ENCODE measurements at regions not wholly inside any gene's neighbourhood (a gene's known extent, or its start where the extent isn't known, plus 50 kb on each side); places are given as distances from the start of the nearest gene placed in this dataset.

DNA sequence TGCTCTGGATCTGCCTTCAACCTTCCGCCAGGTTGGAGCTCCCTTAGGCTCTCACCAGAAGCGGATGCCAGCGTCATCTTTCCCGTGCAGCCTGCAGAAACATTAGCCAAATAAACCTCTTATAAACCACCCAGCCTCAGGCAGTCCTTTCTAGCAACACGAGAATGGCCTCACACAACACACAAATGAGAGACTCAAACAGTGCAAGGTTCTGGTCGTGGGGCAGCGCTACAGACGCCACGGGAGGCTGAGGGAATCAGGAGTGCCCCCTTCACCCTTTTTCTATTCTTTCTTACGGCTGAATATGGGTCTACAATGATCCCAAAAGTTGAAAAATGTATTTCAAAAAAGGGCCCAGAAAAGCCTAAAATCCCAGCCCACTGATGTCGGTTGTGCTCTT lies 96.4 kb downstream of the FOXL3 start:
- DNase-seq (ENCODE audit: low read depth), result no peak

DNA sequence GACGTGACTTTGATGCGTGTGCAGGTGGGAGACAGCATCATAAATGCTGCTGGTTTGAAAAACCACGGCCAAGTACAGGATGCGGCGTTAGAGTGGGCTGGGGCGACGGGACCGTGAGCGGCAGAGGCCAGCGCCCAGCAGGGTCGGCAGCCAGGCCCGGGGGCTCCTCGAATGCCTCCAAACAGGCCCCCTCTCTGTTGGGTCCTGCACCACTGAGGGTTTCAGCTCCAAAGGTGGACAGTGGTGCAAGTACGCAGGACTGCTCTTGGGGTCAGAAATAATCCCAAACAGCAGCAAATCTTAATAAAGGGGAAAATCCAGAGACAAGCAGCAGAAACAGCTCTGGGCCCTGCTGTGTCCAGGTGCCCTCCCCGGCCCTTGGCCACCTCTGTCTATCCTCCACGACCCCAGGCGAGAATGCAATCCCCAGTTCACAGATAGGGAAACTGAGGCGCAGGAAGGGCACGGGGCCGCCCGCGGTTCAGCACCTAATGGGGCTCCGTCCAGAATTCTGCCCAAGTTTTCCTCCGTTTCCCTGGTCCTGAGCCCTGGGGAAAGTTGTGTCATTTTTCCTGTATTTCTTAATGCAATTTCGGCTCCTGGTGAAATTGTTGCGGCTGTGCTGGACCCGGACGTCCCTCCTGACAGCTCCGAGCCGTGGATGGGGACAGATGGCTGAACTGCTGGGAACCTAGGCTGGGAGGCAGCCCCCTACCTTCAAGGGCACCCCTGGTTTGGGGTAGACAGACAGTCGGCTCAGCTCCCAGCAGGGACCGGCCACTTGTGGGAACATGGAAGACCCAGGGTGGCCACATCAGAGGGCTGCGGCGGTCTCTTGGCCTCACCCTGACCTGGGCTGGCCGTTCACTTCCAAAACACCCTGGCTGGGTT lies 97.4 kb downstream of the FOXL3 start:
- no peak for DNase-seq (ENCODE audit: low read depth)

DNA sequence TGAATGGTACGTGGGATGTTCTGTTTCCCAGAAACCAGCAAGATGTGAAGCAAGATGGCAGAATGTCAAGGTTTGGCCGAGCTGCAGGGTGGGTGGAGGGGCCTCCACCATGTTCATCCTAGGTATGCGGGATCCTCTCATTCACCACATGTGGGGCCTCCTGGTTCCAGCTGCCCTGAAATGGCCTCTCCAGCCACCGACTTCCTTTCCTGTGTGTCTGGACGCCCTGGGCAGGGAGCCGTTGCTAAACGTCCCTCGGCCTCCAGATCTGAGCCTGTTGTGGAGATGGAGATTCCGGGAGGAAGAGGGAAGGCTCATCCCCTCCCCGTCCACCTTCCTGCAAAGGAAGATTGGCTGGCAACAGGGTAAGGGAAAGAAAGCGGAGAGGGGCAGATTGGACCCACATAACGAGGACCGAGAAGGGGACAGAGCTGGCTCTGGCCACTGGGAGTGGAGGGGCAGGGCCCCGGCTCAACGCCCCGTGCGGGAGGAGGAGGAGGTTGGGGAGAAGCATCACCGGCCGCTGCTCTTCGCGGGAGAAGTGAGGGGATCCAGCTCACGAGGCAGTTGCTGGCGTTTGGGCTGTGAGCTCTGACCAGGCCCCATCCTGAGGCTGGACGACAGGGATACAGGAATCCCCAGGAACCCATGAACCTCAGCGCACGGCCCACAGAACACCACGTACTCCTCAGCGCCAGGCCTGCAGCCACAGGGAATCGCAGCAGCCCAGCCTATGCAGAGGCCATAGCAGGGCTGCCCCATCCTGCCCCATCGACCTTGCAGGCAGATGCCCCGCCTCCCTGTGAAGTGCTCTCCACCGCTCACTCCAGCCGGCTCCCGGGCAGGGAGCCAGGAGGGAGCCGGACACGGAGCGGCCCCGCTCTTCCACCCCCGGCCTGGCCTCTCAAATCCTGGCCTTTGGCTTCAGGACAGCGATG lies 98.3 kb downstream of the FOXL3 start:
- DNase-seq (ENCODE audit: low read depth), result no peak

DNA sequence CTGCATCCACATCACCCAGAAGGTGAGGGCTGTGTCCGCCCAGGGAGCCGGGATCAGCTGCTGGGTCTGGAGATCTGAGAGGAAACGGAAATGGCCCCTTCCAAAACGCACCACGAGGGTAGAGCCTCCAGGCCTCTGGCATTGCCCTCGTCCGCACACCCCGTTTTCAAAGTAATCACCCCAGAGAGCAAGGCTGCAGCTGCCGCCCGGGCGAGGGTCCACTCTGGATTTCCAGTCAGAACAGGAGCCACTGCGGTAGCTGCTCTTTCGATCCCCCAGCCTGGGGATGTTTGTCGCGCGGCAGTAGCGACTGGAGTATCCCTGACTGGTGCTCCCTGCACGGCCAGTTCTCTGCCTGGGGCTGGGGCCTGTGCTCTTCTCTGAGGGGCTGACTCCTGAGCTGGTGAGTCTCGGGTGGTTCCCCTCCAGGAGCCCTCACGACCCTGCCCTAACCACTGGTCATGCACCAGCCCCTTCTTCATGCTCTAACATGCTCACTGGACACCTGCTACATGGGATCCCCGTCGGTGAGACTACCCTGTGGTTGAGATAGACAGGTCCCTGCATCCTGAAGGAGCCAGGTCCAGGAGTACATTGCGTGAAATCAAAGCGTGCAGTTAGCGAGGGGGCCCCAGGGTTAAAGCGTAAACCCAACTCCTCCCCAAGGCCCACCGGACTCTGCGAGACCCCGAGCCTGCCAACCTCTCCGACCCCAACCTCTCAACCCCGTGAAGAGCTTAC lies 99.2 kb downstream of the FOXL3 start:
- no peak for DNase-seq (ENCODE audit: low read depth)

DNA sequence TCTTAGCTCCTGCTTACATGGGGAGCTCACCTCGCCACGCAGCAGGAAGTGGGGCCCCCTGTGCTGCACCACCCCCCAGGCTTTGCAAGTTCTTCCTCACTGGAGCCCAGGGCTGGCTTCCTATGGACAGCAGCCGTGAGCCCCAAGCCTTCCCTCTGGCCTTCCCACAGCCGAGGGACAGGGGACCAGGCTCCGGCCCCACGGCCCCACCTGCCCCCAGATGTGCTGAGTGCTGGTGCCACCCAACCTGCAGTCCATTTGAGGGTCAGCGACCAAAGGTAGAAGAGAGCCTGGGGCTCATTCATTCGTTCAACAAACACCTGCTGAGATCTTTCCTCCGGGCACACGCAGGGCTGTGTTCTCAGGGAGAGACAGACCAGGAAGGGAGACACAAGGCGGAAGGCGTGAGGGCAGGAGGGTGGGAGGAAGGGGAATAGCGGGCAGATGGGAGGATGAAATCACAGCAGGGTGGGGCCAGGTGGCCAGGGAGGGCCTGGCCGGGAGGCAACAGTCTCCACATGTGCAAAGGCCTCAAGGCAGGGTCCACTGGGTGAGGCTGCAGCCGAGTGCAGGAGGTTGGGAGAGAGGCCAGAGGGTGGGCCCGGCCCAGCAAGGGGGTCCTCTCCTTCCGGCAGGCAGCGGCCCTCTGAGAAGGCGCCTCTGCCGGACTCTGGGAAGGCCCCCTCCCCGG lies 100.1 kb downstream of the FOXL3 start:
- DNase-seq (ENCODE audit: low read depth), result no peak

DNA sequence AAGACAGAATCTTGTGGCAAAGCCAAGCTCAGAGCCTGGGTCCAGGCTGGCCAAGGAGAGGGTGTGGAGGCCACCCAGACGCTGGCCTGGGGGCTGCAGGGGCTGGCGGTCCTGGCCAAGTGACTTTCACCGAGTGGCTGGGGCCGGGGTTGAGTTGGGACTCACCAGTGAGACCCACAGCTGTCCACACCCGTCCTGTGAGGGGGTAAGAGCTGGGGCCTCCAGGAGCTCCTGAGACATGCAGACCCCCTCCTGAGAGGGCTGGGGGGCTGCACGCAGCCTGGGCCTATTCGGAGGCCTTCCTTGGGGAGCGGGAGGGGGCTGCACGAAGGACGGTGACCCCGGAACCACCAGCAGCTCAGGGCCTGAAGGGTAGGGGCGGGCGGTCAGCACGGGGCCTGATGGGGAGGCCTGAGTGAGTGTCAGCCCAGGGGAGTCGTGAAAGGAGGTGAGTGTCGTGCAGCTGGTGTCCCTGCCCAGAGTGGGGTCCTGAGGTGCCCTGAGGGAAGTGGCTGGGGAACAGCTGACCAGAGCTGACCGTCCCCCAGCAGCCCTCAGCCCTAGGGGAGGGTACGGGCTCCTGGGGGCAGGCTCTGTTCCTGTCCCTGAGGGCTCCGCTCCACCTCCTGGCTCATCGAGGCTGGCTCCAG lies 100.9 kb downstream of the FOXL3 start:
- DNase-seq (ENCODE audit: low read depth), result no peak

DNA sequence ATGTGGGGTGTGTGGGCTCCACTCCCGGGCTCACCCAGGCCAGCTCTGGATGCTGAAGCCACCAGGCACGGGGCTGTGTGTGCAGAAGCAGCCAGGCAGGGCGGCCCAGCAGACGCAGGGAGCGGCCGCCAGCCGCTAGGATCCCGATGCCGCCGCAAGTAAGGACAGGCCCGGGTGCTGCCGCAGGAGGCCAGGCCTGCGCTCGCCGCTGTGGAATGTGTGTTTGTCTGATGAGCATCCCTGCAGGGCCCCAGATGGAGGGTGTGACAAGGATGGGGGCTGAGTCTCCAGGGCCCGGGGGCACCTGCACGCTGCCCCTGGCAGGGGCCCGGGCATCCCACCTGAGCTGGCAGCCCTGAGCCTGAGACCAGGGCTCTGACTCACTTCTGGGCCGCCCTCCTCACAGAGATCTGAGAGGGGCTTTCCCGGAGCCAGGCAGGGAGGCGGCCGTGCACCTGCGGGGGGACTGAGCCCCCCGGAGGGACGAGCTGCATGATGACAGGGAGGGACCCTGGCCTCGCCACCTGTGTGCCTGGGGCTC lies 101.5 kb downstream of the FOXL3 start:
- no peak for DNase-seq (ENCODE audit: low read depth)

DNA sequence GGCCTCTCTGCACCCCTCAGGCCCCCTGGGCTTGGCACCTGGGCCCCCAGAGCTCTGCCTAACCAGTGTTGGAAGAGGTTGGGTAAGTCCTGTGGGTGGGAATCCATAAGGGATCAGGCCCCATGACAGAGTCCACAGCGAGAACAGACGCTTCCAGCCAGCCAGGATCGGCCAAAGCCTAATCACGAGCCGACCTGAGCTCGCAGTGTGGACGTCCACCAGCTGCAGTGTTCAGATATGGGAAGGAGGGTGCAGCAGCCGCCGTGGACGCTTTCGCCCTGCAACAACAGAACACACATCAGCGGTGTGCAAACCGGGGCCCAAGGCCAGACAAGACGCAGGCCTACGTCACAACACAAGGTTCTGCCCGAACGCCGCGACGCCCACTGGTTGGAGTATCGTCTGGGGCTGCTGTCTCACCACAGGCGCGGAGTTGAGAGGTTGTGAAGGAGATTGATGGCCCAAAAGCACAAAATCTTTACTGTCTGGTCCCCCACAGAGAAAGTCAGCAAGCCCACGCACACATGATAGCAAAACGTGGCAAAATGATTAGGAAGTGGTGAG lies 102.1 kb downstream of the FOXL3 start:
- DNase-seq (ENCODE audit: low read depth), result no peak

DNA sequence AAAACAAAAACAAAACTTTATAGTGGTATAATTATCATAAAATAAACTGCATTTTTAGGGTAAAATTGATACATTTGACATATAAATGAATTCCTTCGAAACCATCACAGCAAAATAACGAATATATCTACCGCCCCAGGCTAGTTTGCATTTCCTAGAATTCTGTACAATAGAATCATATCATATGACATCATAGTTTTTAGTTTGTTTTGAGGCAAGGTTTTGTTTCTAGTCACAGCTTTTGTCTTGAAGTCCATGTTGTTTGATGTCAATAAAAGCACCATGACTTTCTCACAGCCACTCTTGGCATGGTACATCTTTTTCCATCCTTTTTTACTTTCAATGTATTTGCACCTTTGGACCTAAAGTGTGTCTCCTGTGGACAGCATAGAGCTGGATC lies 102.9 kb downstream of the FOXL3 start:
- no peak for DNase-seq (ENCODE audit: low read depth)

DNA sequence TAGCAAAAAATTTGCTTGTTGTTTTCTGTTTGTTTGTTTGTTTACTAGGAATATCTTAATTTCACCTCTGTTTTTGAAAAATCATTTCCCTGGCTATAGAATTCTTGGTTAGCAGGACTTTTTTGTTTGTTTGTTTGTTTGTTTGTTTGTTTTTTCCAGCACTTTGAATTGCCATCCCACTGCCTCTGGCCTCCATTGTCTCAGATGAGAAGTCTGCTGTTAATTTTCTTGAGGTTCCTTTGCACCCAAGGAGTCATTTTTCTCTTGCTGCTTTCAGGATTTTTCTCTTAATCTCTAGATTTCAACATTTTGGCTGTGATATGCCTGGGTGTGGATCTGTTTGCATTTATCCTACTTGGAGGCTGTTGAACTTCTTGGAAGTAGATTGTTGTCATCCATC lies 105.7 kb downstream of the FOXL3 start:
- no peak for DNase-seq (ENCODE audit: low read depth)

DNA sequence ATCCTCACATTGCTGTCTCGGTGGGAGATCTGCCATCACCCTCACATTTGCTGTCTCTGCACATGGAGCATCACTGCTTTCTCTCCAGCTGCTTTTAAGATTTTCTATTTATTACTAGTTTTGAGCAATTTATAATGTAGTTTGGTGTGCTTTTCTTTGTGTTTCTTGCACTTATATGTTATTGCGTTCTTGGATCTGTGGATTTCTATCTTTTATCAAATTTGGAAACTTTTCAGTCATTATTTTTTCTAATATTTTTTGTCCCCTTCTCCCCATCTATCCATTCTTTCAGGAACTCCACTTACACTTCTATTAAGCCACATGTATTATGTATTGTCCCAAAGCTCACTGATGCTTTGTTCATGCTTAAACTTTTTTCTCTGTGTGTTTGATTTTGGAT lies 108.9 kb downstream of the FOXL3 start:
- no peak for DNase-seq (ENCODE audit: low read depth)

DNA sequence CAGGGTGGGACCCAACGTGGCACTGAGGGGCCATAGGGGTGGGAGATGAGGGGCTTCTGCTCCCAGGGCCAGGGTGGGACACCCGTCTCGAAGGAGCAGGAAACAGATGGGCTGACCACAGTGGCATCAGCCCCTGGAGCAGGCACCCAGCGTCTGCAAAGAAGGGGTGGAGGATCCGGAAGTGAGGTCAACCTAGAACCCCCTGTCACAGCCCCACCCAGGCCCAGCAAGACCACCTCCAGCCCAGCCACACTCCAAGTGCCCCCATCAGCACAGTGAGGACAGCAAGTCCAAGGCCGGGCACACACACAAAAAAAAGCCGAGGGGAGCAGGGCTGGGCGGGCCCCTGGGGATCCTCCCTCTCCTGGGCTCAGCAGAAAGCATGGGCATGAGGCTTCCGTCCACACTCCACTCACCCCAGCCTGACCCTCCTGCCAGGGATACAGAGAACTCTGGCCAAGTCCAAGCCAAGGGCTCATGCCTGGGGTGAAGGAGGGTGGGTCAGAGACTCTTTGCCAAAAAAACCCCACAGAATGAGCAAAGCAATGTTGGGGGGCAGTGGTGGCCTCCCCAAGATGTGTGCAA lies 111.0 kb downstream of the FOXL3 start:
- no peak for DNase-seq (ENCODE audit: low read depth)

DNA sequence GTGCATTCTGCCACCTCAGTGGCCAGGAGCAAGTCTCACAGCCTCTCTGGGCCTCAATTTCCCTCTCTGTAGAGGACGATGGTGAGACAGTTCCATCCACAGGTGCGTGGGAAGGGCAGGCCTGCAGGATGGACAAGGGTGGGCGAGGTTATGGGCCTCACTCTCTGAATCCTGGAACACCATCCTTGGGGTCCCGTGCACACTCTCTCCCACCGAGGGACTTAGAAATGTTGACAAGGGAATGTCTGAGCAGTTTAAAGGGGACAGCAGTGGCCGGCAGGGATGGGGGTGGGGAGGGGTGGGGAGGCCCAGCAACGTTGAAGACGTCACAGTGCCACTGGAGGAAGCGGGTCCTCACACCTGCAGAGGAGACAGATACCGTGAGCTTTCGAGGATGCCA lies 111.5 kb downstream of the FOXL3 start:
- no peak for DNase-seq (ENCODE audit: low read depth)

DNA sequence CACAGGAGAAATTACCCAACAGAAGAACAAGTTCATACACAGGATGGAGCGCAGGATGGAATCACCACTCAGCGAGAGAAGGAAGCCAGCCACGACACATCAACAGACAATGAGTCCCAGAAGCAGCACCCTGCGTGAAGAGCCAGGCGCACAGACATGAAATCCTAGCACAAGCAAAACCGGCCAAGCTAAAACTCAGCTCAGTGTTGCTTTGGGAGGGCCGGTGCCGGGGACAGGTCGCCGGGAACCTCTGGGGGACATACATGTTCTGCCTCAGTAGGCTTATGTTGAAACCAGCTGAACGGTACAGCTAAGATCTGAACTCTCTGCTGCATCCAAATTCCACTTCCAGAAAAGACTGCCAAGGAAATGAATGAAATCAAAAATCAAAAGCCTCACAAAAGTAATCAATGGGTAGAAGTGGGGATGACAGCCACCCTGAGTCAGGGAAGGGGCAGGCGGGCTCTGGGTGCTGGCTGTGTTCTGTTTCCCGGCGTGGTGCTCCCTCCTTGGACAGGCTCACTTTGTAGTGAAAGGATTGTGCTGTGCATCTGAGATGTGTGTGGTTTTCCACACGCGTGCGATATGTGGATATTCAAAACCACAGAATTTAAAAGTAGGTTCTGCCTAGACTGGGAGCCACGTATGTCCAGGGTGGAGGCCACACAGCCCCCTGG lies 114.7 kb downstream of the PDGFA start:
- DNase-seq (ENCODE audit: low read depth), result no peak

DNA sequence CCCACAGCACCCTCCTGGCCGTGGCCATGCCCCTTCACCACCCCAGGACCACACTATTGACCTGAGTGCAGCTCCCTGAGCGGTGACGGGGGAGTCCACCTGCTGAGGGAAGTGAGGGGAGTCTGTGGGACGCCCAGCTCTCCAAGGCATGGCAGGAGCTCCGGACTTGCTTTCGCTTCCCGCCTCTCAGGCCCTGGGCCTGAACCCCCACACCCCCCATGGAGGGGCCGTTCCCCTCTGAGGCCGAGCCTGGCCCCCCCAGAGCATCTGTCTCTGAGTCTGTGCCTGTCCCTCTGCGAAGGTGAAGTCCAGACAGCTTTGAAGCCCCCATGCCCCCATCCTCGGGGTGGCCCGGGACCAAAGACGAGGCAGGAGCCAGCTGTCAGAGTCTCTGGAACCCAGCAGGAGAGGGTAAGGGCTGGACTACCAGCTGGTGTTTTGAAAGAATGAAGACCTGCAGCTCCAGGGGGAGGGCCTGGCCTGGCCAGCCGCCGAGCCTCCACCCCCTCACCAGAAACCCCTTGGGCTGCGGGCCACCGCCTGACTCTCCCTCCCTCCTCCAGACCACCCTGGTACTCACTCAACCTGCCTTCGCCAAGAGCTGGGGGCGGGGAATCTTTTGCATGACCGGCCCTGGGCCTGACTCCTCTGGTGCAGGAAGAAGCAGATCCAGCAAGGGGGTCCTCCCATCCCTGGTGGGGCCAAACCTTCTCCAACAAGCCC lies 114.0 kb downstream of the PDGFA start:
- no peak for DNase-seq (ENCODE audit: low read depth)

DNA sequence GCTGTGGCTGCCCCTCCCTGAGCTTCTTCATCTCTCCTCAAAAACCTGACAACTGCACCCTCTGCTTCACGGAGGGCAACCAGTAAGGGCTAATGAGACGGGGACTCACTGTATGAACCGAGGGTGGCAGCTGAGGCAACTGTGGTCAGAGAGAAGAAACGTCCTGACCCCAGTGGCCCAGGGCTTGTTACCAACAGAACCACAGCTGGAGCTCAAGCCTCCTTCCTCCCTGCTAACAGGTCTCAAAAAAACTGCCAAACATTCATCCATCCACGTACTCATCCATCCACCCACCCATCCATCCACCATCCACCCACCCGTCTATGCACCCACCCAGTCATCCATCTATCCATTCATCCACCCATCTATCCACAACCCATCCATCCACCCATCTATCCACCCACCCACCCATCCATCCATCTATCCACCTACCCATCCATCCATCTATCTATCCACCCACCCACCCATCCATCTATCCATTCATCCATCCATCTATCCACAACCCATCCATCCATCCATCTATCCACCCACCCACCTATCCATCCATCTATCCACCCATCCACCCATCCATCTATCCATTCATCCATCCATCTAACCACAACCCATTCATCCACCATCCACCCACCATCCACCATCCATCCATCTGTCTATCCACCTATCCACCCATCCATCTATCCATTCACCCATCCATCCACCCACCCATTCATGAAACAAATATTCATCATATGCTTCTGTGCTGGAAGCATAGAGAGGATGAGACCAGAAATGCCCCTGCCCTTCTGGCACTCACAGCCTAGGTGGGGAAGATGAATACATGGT lies 111.7 kb downstream of the PDGFA start:
- no peak for DNase-seq (ENCODE audit: low read depth)

DNA sequence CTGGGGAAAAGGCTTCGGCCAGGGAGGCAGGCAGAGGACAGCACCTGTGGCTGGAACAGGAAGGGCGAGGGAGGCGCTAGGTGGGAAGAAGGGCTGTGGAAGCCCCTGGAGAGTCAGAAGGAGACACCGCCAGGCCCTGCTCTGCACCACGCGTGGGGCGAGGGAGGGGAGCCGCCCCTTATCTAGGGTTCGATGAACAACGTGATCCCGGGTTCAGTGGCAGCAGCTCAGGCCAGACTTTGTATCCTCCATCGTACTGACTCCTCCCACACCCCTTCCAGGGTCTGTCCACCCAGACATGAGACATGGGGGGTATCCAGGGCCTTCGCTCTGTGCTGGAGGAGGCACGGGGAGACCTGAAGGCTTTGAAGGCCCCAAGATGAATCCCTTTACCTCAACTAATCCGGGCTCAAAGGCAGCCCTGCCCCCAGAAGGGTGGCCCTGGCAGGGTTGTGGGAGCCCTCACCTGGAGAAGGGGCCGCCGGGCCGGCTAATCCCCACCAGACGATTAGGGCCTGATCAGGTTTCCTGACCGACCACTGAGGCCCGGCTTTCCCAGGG lies 110.8 kb downstream of the PDGFA start:
- no peak for DNase-seq (ENCODE audit: low read depth)
